GM18867 (cell line): ENCODE measurements at regions not wholly inside any gene's neighbourhood (a gene's known extent, or its start where the extent isn't known, plus 50 kb on each side); places are given as distances from the start of the nearest gene placed in this dataset.

ENCODE experiments used
- ATAC-seq: cut with Tn5 transposase; IDR thresholded peaks from one replicate; pipeline ENCODE4 v1.9.1; 2021; ENCODE audit warnings: mild to moderate bottlenecking, moderate library complexity; ENCODE audit not compliant: unreplicated experiment

- ATAC-seq = no peak
Observed at GRCh38 chr15:27671819-27672437, 427.2 kb downstream of the OCA2 start.

GRCh38 chr15:27670486-27671209 lies 428.5 kb downstream of the OCA2 start:
- no peak for ATAC-seq

DNA sequence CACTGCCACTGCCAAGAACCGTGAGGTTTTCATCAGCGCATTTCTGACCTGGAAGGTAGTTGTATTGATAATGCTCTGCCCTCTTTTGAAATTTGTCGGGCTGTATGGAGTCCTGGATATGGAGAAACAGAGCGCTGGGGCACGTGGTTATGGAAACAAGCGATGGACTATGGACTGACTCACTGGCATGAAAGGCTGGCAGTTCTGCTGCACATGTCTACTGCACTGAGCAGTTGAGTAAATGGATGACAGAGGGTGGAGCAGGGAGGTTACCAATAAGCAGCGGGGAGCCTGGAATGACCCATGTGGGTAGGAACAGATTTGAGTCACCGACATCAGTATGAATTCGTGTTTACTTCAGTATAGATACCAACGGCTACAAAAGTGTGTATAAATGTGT lies 429.5 kb downstream of the OCA2 start:
- ATAC-seq = no peak

DNA sequence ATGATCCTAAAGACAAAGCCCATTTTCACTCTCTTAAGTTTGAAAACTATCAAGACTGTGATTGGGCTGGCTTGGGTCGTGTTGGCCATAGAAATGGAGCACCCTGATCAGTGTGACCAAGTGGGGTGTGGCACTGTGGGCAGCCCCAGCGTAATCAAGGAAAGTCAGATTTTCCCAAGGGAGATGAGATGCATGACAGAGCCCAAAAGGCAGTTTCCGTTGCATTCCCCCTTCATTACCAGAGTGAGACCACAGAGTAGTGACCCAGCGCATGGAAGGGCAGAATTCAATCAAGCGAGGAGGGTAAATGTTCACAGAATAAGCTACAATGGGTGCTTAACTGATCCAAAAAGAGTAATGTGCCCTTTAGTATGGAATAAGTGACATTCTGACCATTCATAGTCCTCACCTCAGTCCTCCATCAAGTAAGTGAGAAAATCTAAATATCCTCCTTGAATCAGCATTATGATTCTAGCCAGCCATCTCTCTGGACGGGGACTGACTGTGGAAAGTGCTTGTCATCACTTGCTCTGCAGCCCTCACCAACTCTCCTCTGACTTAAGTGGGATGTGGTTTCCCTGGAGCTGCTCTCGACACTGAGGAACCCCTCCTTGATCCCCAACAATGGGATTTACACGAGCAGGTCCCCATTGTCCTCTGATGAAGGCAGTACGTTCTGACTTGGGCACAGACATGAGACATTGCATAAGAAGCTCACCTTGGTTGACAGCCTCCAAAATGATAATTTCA lies 430.5 kb downstream of the OCA2 start:
- ATAC-seq = no peak

- no peak for ATAC-seq
Observed at GRCh38 chr15:27665002-27665401, 434.1 kb downstream of the OCA2 start.

- ATAC-seq = no peak
Observed at GRCh38 chr15:27662892-27663291, 436.2 kb downstream of the OCA2 start.

GRCh38 chr15:27660676-27661075 lies 438.4 kb downstream of the OCA2 start:
- no peak for ATAC-seq

GRCh38 chr15:27656296-27656987 lies 442.7 kb downstream of the OCA2 start:
- ATAC-seq = no peak

DNA sequence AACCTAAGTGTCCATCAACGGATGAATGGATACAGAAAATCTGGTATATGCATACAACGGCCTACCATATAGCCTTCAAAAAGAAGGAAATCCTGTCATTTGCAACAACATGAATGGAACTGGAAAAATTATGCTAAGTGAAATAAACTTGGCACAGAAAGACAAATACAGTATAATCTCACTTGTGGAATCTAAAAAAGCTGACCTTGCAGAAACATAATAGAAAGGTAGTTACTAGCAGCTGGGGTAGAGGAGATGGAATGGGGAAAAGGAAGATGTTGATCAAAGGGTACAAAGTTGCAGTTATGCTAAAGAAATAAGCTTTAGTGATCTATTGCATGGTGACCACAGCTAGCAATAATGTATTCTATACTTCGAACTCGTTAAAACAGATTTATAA lies 444.1 kb downstream of the OCA2 start:
- no peak for ATAC-seq

- no peak for ATAC-seq
Observed at GRCh38 chr15:27650244-27650643, 448.9 kb downstream of the OCA2 start.

DNA sequence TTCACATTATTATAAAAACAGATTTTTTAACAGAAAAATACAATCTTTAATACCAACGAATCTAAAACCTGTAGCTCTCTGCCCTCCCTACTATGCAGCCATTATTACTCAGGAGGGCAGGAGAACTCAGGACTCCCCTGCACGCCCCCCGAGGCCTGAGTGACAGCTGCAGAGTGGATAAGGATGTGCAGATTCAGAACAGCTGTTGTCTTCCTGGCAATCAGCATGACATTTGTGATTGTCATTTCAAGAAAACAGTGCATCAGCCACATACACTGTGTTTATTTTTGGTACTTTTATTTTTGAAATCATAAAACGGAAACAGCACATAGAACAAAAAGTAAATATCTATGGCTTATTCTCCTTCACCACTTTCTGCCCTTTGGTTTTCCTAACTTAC lies 450.8 kb downstream of the OCA2 start:
- peak; percentile 80 for ATAC-seq

DNA sequence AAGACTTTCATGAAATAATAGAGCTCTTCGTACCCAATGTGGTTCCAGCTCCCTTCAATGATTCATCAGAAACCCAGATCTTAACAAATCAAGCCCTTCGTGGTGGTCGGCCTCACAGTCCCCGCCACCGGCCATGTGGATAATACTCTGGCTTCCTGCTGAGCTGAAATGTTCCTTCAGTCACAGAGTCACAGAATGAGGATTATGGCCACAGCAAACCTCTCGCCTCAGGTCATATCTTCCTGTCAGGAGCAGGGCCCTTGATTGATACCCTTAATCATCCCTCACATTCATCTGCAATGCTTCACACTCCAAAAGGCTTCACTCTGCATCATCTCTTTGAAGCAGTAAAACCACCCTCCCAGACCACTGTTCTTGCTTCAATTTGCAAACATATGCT lies 452.6 kb downstream of the OCA2 start:
- ATAC-seq = no peak

DNA sequence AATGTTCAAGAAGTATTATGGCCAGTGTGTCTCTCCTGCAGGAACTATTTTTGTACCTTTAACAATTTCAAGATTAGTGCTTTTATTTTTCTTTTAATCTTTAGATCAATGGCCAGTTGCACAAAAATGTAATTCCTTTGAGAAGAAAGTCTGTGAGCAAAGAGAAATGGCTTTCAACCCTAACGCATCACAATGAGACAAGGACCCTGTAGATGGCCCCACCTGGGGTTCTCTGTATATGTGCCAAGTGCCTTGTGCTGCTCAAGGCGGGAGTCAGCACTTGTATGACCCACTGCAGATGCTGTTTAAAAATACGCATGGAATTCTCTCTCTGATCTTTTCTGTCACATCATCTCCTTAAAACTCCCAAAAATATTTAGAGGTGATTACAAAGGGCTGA lies 453.4 kb downstream of the OCA2 start:
- ATAC-seq = no peak

GRCh38 chr15:27642981-27643380 lies 456.1 kb downstream of the OCA2 start:
- ATAC-seq = no peak

DNA sequence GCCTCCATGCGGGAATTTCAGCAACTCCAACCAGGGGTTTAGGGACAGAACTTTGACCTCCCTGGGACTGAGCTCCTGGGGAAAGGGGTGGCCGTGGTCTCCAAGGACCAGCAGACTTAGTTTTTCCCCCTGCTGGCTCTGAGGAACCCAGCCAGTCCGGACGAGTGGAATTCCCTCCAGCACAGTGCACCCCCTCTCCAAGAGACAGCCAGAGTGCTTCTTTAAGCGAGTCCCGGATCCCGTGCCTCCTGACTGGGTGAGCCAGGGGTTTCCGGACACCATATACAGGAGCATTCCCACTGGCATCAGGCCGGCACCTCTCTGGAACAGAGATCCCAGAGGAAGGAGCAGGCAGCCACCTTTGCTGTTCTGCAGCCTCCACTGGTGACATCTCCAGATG lies 459.5 kb downstream of the OCA2 start:
- no peak for ATAC-seq

GRCh38 chr15:27638958-27639357 lies 460.2 kb downstream of the OCA2 start:
- no peak for ATAC-seq

GRCh38 chr15:27635916-27636315 lies 463.2 kb downstream of the OCA2 start:
- ATAC-seq = no peak

GRCh38 chr15:27628486-27628885 lies 470.6 kb downstream of the OCA2 start:
- no peak for ATAC-seq

DNA sequence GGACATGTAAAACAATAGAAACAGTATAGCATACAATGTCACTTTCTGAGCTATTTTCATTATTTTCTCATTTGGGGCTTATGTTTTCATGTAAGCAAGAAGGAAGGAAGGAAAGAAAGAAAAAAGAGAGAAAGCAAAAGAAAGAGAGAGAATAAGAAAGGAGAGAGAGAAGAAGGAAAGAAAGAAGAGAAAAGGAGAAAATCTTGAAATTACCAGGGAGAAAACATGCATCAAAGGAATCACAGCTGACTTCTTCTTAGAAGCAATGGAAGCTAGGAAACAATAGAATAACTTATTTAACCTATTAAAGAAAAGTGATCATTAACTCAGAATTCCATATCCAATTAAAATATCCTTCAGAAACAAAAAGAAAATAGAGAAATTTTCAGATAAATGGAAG lies 471.5 kb downstream of the OCA2 start:
- ATAC-seq = no peak

- peak; percentile 74 for ATAC-seq
Observed at GRCh38 chr15:27623560-27624305, 475.4 kb downstream of the OCA2 start.

- peak; percentile 60 for ATAC-seq
Observed at GRCh38 chr15:27623149-27623548, 476.0 kb downstream of the OCA2 start.
